NOMO-1 (cell line): ENCODE measurements at regions not wholly inside any gene's neighbourhood (a gene's known extent, or its start where the extent isn't known, plus 50 kb on each side); places are given as distances from the start of the nearest gene placed in this dataset.

Experiments
- DNase-seq, 2 experiments: peaks; one replicate each; lab custom pipeline; 2025; ENCODE audit not compliant: unreplicated experiment in 2 of 2; lab: John Stamatoyannopoulos, UW

GRCh38 chr2:18804536-18804935, 215.2 kb upstream of the NT5C1B start:
- no peak for DNase-seq

- no peak for DNase-seq
Measured at GRCh38 chr2:18803141-18803939, 214.0 kb upstream of the NT5C1B start.

GRCh38 chr2:18800240-18800971, 211.0 kb upstream of the NT5C1B start:
- DNase-seq, result no peak

- DNase-seq, result no peak
Measured at GRCh38 chr2:18799397-18799796, 210.0 kb upstream of the NT5C1B start.

- DNase-seq, result no peak
Measured at GRCh38 chr2:18797133-18797845, 207.9 kb upstream of the NT5C1B start.

GRCh38 chr2:18795906-18796305, 206.5 kb upstream of the NT5C1B start:
- no peak for DNase-seq

- DNase-seq, result no peak
Measured at GRCh38 chr2:18792684-18793083, 203.3 kb upstream of the NT5C1B start.

GRCh38 chr2:18792226-18792629, 202.9 kb upstream of the NT5C1B start:
- DNase-seq, result no peak

GRCh38 chr2:18791172-18791797, 201.9 kb upstream of the NT5C1B start:
- DNase-seq, result no peak

GRCh38 chr2:18790509-18791171, 201.3 kb upstream of the NT5C1B start:
- DNase-seq, result no peak

GRCh38 chr2:18788592-18788991, 199.2 kb upstream of the NT5C1B start:
- DNase-seq, result no peak

- DNase-seq, result no peak
Measured at GRCh38 chr2:18787726-18788125, 198.4 kb upstream of the NT5C1B start.

GRCh38 chr2:18784245-18784644, 194.9 kb upstream of the NT5C1B start:
- no peak for DNase-seq

GRCh38 chr2:18781541-18782280, 192.3 kb upstream of the NT5C1B start:
- DNase-seq, result no peak

- no peak for DNase-seq
Measured at GRCh38 chr2:18777250-18777812, 188.0 kb upstream of the NT5C1B start.

- no peak for DNase-seq
Measured at GRCh38 chr2:18771212-18771611, 181.8 kb upstream of the NT5C1B start.

- no peak for DNase-seq
Measured at GRCh38 chr2:18763338-18763737, 174.0 kb upstream of the NT5C1B start.

- no peak for DNase-seq
Measured at GRCh38 chr2:18762667-18763066, 173.3 kb upstream of the NT5C1B start.

GRCh38 chr2:18754286-18754685, 164.9 kb upstream of the NT5C1B start:
- no peak for DNase-seq

GRCh38 chr2:18753722-18754121, 164.4 kb upstream of the NT5C1B start:
- no peak for DNase-seq
